Endothelial cell (in vitro differentiated cells): ENCODE measurements at regions not wholly inside any gene's neighbourhood (a gene's known extent, or its start where the extent isn't known, plus 50 kb on each side); places are given as distances from the start of the nearest gene placed in this dataset.

Experiments used
- DNase-seq: peaks from one replicate; pipeline ENCODE4 v3.0.0; 2021; ENCODE audit warnings: low spot score
- H3K27ac Mint-ChIP-seq: one replicate; pipeline ENCODE4 v1.8.0; 2021; ENCODE audit warnings: mixed read lengths, inconsistent platforms; ENCODE audit not compliant: unreplicated experiment
- H3K27me3 Mint-ChIP-seq: one replicate; pipeline ENCODE4 v1.8.0; 2021; ENCODE audit warnings: mild to moderate bottlenecking, moderate library complexity, mixed read lengths, inconsistent platforms; ENCODE audit not compliant: unreplicated experiment
- H3K36me3 Mint-ChIP-seq: one replicate; pipeline ENCODE4 v1.8.0; 2021; ENCODE audit warnings: mild to moderate bottlenecking, low read depth, mixed read lengths, inconsistent platforms; ENCODE audit not compliant: unreplicated experiment
- H3K4me1 Mint-ChIP-seq: one replicate; pipeline ENCODE4 v1.8.0; 2021; ENCODE audit warnings: mild to moderate bottlenecking, mixed read lengths, inconsistent platforms; ENCODE audit not compliant: unreplicated experiment
- H3K4me3 Mint-ChIP-seq: one replicate; pipeline ENCODE4 v1.8.0; 2021; ENCODE audit warnings: mild to moderate bottlenecking, mixed read lengths, inconsistent platforms; ENCODE audit not compliant: unreplicated experiment
- H3K9me3 Mint-ChIP-seq: one replicate; pipeline ENCODE4 v1.8.0; 2021; ENCODE audit warnings: mixed read lengths, inconsistent platforms; ENCODE audit not compliant: unreplicated experiment
- CTCF ChIP-seq: fragments of 200-600 bp; sonication (generic); IDR thresholded peaks from one replicate; pipeline ENCODE4 v1.5.0; 2021; ENCODE audit warnings: antibody characterized with exemption; ENCODE audit not compliant: unreplicated experiment

DNA sequence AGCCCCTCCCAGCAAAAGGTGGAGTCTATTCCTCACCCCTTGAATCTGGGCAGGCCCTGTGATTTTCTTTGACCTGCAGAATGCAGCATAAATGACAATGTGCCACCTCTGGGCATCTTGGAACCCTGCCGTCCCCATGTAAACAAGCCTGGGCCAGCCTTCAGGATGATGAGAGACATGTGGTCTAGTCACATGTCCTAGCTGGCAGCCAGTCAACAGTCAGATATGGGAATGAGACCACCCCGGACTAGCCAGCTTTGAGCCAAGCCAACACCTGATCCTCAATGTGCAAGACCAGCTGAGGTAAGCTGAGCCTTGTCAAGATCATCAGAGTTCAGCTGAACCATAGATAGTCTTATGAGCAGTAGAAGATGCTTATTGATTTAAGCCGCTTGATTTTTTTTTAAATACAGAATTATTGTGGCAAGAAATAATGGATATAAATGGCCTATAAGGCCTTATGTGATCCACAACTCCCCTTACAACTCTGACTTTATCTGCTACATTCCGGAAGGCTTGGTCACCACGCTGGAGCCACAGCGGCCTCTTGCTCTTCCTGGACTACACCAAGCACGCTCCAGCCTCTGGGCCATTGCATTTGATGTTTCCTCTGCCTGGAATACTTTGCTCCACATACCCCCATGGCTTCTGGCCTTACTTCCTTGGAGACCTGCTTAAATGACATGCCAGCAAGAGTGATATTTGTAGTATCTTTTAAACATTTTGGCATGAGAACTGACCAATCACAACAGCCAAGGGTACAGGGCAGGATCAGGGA is 225.9 kb upstream of the SESN3 start:
- H3K36me3 Mint-ChIP-seq = no peaks in the 10 kb centered on the region
- peaks cover 10% of the 10 kb centered on the region for H3K4me1 Mint-ChIP-seq
- no peak overlapping the region for H3K27ac Mint-ChIP-seq
- H3K9me3 Mint-ChIP-seq = no peaks in the 10 kb centered on the region
- no peak for TF ChIP-seq CTCF
- peaks cover 2% of the 10 kb centered on the region for H3K27me3 Mint-ChIP-seq
- DNase-seq = no peak
- no peak overlapping the region for H3K4me3 Mint-ChIP-seq

GRCh38 chr11:95455228-95455970 is 224.4 kb upstream of the SESN3 start:
- no peak for DNase-seq
- H3K27me3 Mint-ChIP-seq = no peaks in the 10 kb centered on the region
- H3K27ac Mint-ChIP-seq = no peak overlapping the region
- no peaks in the 10 kb centered on the region for H3K9me3 Mint-ChIP-seq
- H3K36me3 Mint-ChIP-seq = no peaks in the 10 kb centered on the region
- no peak overlapping the region for H3K4me3 Mint-ChIP-seq
- H3K4me1 Mint-ChIP-seq = peaks cover 7% of the 10 kb centered on the region
- no peak for TF ChIP-seq CTCF

- Mint-ChIP-seq H3K27me3 (peaks cover 2% of the 10 kb centered on the region), H3K27ac (no peak overlapping the region), H3K9me3 (no peaks in the 10 kb centered on the region), H3K4me3 (no peak overlapping the region), H3K4me1 (peaks cover 7% of the 10 kb centered on the region), H3K36me3 (no peaks in the 10 kb centered on the region)
- DNase-seq = no peak
- no peak for TF ChIP-seq CTCF
These were observed 222.7 kb upstream of the SESN3 start for GRCh38 chr11:95453616-95454171.

DNA sequence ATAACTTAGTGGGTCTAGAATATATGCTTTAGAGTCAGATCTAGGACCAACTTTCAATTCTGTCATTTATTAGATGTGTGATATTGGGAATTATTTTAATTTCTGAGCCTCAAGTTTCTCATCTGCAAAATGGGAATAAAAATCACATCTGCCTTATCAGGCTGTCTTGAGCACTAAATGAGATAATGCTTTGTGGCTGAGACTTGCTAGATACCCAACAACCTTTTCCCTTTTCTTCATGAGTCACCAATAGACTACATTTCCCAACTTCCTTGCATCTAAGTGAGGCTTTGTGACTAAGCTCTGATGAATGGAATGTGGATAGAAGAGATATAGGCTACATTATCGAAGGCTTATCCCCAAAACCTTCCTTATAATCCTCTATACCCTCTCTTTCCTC is 220.7 kb upstream of the SESN3 start:
- no peak overlapping the region for H3K4me3 Mint-ChIP-seq
- no peak for TF ChIP-seq CTCF
- no peak overlapping the region for H3K27ac Mint-ChIP-seq
- DNase-seq = no peak
- H3K4me1 Mint-ChIP-seq = peaks cover 7% of the 10 kb centered on the region
- H3K36me3 Mint-ChIP-seq = no peaks in the 10 kb centered on the region
- H3K27me3 Mint-ChIP-seq = peaks cover 2% of the 10 kb centered on the region
- H3K9me3 Mint-ChIP-seq = no peaks in the 10 kb centered on the region

DNA sequence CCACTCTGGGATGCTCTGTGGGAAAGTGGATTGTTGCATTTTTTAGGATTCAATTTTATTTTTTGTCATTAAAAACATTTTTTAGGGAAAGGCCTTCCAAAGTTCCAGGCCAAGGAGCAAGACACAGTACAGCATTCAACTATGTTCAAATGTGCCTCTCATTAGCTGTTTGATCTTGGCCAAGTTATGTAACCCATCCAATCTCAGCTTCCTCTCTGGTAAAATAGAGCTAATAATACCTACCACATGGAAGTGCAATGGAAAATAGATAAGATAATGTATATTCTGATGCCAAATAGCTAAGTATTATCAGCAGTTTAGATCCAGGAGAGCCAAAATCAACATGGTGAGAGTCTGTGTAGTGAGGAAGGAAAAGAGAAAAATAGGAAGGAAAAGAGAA is 220.3 kb upstream of the SESN3 start:
- DNase-seq = no peak
- Mint-ChIP-seq H3K27me3 (peaks cover 2% of the 10 kb centered on the region), H3K4me1 (peaks cover 7% of the 10 kb centered on the region), H3K36me3 (no peaks in the 10 kb centered on the region), H3K4me3 (no peak overlapping the region), H3K9me3 (no peaks in the 10 kb centered on the region), H3K27ac (no peak overlapping the region)
- TF ChIP-seq CTCF = no peak
